ENCODE measurements at regions not wholly inside any gene's neighbourhood (a gene's known extent, or its start where the extent isn't known, plus 50 kb on each side); places are given as distances from the start of the nearest gene placed in this dataset.

DNA sequence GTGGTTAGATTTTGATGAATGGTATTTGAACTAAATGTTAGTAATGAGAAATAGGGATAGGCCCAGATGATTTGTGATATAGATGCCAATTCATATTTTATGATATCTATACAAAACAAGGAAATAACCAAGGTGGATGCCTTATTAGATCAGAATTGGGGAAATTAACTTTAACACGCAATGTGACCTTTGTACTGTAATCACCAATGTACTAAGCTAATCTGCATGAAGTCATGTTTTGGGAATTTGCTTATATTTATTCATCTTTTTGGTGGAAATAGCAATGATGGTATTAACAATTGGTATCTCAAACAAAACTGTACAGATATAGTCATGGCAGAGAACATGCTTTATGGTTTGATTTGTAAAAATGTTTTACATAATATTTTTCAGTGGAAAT is 504.7 kb downstream of the PLCL1 start:
- in situ Hi-C loops (cut with MboI), result loop anchor here (25.0 kb wide), 2 partner anchors 1178 to 1428 kb away; no protein-coding TSS in a partner anchor
- peaks cover 4 to 8% of the 10 kb centered on the region in 2 experiments; a peak in 2 of 5 replicates for H3K27me3 ChIP-seq (ENCODE audit: control insufficient read depth in 2 of 2, insufficient read depth in 2 of 2, low read length in 2 of 2)
- no peak for TF ChIP-seq KLF13 (tag; IDR thresholded peaks at IDR 0.05; ENCODE audit: borderline replicate concordance, low read depth)
- no peak for TF ChIP-seq NCOA2 (IDR thresholded peaks at IDR 0.05; ENCODE audit: partially characterized antibody in 2 of 2)
- no peak for TF ChIP-seq PHF8 (IDR thresholded peaks at IDR 0.05; ENCODE audit: borderline replicate concordance, low read length)
- TF ChIP-seq, protein P1, sequence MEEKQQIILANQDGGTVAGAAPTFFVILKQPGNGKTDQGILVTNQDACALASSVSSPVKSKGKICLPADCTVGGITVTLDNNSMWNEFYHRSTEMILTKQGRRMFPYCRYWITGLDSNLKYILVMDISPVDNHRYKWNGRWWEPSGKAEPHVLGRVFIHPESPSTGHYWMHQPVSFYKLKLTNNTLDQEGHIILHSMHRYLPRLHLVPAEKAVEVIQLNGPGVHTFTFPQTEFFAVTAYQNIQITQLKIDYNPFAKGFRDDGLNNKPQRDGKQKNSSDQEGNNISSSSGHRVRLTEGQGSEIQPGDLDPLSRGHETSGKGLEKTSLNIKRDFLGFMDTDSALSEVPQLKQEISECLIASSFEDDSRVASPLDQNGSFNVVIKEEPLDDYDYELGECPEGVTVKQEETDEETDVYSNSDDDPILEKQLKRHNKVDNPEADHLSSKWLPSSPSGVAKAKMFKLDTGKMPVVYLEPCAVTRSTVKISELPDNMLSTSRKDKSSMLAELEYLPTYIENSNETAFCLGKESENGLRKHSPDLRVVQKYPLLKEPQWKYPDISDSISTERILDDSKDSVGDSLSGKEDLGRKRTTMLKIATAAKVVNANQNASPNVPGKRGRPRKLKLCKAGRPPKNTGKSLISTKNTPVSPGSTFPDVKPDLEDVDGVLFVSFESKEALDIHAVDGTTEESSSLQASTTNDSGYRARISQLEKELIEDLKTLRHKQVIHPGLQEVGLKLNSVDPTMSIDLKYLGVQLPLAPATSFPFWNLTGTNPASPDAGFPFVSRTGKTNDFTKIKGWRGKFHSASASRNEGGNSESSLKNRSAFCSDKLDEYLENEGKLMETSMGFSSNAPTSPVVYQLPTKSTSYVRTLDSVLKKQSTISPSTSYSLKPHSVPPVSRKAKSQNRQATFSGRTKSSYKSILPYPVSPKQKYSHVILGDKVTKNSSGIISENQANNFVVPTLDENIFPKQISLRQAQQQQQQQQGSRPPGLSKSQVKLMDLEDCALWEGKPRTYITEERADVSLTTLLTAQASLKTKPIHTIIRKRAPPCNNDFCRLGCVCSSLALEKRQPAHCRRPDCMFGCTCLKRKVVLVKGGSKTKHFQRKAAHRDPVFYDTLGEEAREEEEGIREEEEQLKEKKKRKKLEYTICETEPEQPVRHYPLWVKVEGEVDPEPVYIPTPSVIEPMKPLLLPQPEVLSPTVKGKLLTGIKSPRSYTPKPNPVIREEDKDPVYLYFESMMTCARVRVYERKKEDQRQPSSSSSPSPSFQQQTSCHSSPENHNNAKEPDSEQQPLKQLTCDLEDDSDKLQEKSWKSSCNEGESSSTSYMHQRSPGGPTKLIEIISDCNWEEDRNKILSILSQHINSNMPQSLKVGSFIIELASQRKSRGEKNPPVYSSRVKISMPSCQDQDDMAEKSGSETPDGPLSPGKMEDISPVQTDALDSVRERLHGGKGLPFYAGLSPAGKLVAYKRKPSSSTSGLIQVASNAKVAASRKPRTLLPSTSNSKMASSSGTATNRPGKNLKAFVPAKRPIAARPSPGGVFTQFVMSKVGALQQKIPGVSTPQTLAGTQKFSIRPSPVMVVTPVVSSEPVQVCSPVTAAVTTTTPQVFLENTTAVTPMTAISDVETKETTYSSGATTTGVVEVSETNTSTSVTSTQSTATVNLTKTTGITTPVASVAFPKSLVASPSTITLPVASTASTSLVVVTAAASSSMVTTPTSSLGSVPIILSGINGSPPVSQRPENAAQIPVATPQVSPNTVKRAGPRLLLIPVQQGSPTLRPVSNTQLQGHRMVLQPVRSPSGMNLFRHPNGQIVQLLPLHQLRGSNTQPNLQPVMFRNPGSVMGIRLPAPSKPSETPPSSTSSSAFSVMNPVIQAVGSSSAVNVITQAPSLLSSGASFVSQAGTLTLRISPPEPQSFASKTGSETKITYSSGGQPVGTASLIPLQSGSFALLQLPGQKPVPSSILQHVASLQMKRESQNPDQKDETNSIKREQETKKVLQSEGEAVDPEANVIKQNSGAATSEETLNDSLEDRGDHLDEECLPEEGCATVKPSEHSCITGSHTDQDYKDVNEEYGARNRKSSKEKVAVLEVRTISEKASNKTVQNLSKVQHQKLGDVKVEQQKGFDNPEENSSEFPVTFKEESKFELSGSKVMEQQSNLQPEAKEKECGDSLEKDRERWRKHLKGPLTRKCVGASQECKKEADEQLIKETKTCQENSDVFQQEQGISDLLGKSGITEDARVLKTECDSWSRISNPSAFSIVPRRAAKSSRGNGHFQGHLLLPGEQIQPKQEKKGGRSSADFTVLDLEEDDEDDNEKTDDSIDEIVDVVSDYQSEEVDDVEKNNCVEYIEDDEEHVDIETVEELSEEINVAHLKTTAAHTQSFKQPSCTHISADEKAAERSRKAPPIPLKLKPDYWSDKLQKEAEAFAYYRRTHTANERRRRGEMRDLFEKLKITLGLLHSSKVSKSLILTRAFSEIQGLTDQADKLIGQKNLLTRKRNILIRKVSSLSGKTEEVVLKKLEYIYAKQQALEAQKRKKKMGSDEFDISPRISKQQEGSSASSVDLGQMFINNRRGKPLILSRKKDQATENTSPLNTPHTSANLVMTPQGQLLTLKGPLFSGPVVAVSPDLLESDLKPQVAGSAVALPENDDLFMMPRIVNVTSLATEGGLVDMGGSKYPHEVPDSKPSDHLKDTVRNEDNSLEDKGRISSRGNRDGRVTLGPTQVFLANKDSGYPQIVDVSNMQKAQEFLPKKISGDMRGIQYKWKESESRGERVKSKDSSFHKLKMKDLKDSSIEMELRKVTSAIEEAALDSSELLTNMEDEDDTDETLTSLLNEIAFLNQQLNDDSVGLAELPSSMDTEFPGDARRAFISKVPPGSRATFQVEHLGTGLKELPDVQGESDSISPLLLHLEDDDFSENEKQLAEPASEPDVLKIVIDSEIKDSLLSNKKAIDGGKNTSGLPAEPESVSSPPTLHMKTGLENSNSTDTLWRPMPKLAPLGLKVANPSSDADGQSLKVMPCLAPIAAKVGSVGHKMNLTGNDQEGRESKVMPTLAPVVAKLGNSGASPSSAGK (IDR thresholded peaks at IDR 0.05), result no peak
- no peak for TF ChIP-seq BRF1 (IDR thresholded peaks at IDR 0.05; ENCODE audit: borderline replicate concordance, extremely low read depth, insufficient read length)
- TF ChIP-seq, protein P2, sequence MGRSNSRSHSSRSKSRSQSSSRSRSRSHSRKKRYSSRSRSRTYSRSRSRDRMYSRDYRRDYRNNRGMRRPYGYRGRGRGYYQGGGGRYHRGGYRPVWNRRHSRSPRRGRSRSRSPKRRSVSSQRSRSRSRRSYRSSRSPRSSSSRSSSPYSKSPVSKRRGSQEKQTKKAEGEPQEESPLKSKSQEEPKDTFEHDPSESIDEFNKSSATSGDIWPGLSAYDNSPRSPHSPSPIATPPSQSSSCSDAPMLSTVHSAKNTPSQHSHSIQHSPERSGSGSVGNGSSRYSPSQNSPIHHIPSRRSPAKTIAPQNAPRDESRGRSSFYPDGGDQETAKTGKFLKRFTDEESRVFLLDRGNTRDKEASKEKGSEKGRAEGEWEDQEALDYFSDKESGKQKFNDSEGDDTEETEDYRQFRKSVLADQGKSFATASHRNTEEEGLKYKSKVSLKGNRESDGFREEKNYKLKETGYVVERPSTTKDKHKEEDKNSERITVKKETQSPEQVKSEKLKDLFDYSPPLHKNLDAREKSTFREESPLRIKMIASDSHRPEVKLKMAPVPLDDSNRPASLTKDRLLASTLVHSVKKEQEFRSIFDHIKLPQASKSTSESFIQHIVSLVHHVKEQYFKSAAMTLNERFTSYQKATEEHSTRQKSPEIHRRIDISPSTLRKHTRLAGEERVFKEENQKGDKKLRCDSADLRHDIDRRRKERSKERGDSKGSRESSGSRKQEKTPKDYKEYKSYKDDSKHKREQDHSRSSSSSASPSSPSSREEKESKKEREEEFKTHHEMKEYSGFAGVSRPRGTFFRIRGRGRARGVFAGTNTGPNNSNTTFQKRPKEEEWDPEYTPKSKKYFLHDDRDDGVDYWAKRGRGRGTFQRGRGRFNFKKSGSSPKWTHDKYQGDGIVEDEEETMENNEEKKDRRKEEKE (IDR thresholded peaks at IDR 0.05; ENCODE audit: borderline replicate concordance in 1 of 2, control insufficient read depth in 1 of 2, low read depth in 2 of 2, low read length in 1 of 2), result no peak
- no peak for TF ChIP-seq YBX1 (IDR thresholded peaks at IDR 0.05)

More for the DNA sequence above, 504.7 kb downstream of the PLCL1 start:
- no peaks in the 10 kb centered on the region for H3K4me1 ChIP-seq (replicated peaks in 1 of 2; ENCODE audit: control insufficient read depth in 2 of 2, insufficient read depth in 2 of 2, low read length in 2 of 2)
- DNase-seq (ENCODE audit: extremely low read depth in 1 of 4, low spot score in 3 of 4), result no peak
- no TSS peak for BruUV-seq (replicated peaks)
- H3K4me2 ChIP-seq (ENCODE audit: insufficient read depth, low read length), result no peak overlapping the region
- no peak overlapping the region for H2AFZ ChIP-seq (ENCODE audit: low read depth, low read length)
- no peak for FAIRE-seq
- H3K4me3 ChIP-seq, result no peak overlapping the region
- H3K79me2 ChIP-seq (ENCODE audit: control insufficient read depth, insufficient read depth, low read length), result no peaks in the 10 kb centered on the region
- ChIA-PET POLR2A (interaction anchor here (0.6 kb wide), 1 partner anchor 382 kb away, joined by 3 read pairs; no protein-coding TSS in a partner anchor), CTCF (ENCODE audit: low intra/inter-chr PET ratio) (interaction anchor here (0.6 to 1.3 kb wide), 3 partner anchors 1177 to 1181 kb away, joined by 3 to 4 read pairs (median 4); no protein-coding TSS in a partner anchor)
- no peaks in the 10 kb centered on the region for H4K20me1 ChIP-seq (replicated peaks; ENCODE audit: control insufficient read depth, insufficient read depth, low read length)
- no peaks in the 10 kb centered on the region for H3K9me1 ChIP-seq (ENCODE audit: control insufficient read depth, insufficient read depth, low read length)
- WGBS (ENCODE audit: insufficient coverage, low coverage, missing lambda C conversion rate), result 6% methylated on average over 1 of the region's 1 CpG
- ATAC-seq, result no peak
- no peaks in the 10 kb centered on the region for H3K36me3 ChIP-seq (ENCODE audit: control insufficient read depth, insufficient read depth, low read length)
- H3K9me3 ChIP-seq (replicated peaks; ENCODE audit: control insufficient read depth, insufficient read depth, low read depth, low read length), result no peaks in the 10 kb centered on the region
- H3K27ac ChIP-seq (ENCODE audit: extremely low read depth, low read depth, low read length), result no peak overlapping the region
- H3K9ac ChIP-seq (ENCODE audit: insufficient read depth in 1 of 2, low read depth in 2 of 2, low read length in 2 of 2), result no peak overlapping the region
- intact Hi-C loops (cut with micrococcal nuclease), result no loop called here
